ENCODE measurements at regions not wholly inside any gene's neighbourhood (a gene's known extent, or its start where the extent isn't known, plus 50 kb on each side); places are given as distances from the start of the nearest gene placed in this dataset.

- Mint-ChIP-seq H3K27ac (peak overlapping the region; percentile 25 to 91 (median 77)), H3K4me3 (no peak overlapping the region), H3K36me3 (ENCODE audit: low read depth) (peaks cover 3% of the 10 kb centered on the region), H3K27me3 (ENCODE audit: low read depth) (peaks cover 21% of the 10 kb centered on the region), H3K4me1 (peaks cover 34% of the 10 kb centered on the region), H3K9me3 (peaks cover 2% of the 10 kb centered on the region)
- TF ChIP-seq, protein P1, sequence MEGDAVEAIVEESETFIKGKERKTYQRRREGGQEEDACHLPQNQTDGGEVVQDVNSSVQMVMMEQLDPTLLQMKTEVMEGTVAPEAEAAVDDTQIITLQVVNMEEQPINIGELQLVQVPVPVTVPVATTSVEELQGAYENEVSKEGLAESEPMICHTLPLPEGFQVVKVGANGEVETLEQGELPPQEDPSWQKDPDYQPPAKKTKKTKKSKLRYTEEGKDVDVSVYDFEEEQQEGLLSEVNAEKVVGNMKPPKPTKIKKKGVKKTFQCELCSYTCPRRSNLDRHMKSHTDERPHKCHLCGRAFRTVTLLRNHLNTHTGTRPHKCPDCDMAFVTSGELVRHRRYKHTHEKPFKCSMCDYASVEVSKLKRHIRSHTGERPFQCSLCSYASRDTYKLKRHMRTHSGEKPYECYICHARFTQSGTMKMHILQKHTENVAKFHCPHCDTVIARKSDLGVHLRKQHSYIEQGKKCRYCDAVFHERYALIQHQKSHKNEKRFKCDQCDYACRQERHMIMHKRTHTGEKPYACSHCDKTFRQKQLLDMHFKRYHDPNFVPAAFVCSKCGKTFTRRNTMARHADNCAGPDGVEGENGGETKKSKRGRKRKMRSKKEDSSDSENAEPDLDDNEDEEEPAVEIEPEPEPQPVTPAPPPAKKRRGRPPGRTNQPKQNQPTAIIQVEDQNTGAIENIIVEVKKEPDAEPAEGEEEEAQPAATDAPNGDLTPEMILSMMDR (IDR thresholded peaks at IDR 0.05; ENCODE audit: unreplicated experiment in 3 of 3): no peak
These were observed 149.7 kb downstream of the UNC5CL start for GRCh38 chr6:40889137-40889832.

GRCh38 chr6:40888456-40888990, 150.5 kb downstream of the UNC5CL start:
- Mint-ChIP-seq H3K27me3 (ENCODE audit: low read depth) (peaks cover 24% of the 10 kb centered on the region), H3K9me3 (peaks cover 2% of the 10 kb centered on the region), H3K27ac (peak overlapping the region; percentile 20 to 91 (median 78)), H3K36me3 (ENCODE audit: low read depth) (peaks cover 3% of the 10 kb centered on the region), H3K4me1 (peaks cover 30% of the 10 kb centered on the region), H3K4me3 (no peak overlapping the region)
- TF ChIP-seq, protein P1 (IDR thresholded peaks at IDR 0.05; ENCODE audit: unreplicated experiment in 3 of 3): no peak

- Mint-ChIP-seq H3K4me1 (peaks cover 30% of the 10 kb centered on the region), H3K36me3 (ENCODE audit: low read depth) (peaks cover 3% of the 10 kb centered on the region), H3K27me3 (ENCODE audit: low read depth) (peaks cover 20% of the 10 kb centered on the region), H3K9me3 (peaks cover 2% of the 10 kb centered on the region), H3K4me3 (no peak overlapping the region), H3K27ac (peak overlapping the region; percentile 20 to 91 (median 78))
- TF ChIP-seq, protein P1 (IDR thresholded peaks at IDR 0.05; ENCODE audit: unreplicated experiment in 3 of 3): no peak
These were observed 151.2 kb downstream of the UNC5CL start for GRCh38 chr6:40887792-40888340.

GRCh38 chr6:40887079-40887791, 151.8 kb downstream of the UNC5CL start:
- Mint-ChIP-seq H3K9me3 (peaks cover 2% of the 10 kb centered on the region), H3K36me3 (ENCODE audit: low read depth) (peaks cover 3% of the 10 kb centered on the region), H3K4me3 (no peak overlapping the region), H3K4me1 (peaks cover 30% of the 10 kb centered on the region), H3K27me3 (ENCODE audit: low read depth) (peaks cover 18% of the 10 kb centered on the region), H3K27ac (peak overlapping the region in 2 of 3 experiments; percentile 78 to 91)
- TF ChIP-seq, protein P1 (IDR thresholded peaks at IDR 0.05; ENCODE audit: unreplicated experiment in 3 of 3): no peak

GRCh38 chr6:40885139-40885774, 153.8 kb downstream of the UNC5CL start:
- H3K9me3 Mint-ChIP-seq: peaks cover 2% of the 10 kb centered on the region

More at GRCh38 chr6:40885139-40885774, 153.8 kb downstream of the UNC5CL start:
- TF ChIP-seq, protein P1 (IDR thresholded peaks at IDR 0.05; ENCODE audit: unreplicated experiment in 3 of 3): no peak
- H3K4me3 Mint-ChIP-seq: no peak overlapping the region
- H3K36me3 Mint-ChIP-seq (ENCODE audit: low read depth): peaks cover 3% of the 10 kb centered on the region
- H3K27me3 Mint-ChIP-seq (ENCODE audit: low read depth): peaks cover 6% of the 10 kb centered on the region
- H3K4me1 Mint-ChIP-seq: peaks cover 37% of the 10 kb centered on the region
- H3K27ac Mint-ChIP-seq: no peak overlapping the region
